Activated CD4-positive, alpha-beta T cell treated with anti-CD3 and anti-CD28 coated beads for 1 hour (primary cell): ENCODE measurements at regions not wholly inside any gene's neighbourhood (a gene's known extent, or its start where the extent isn't known, plus 50 kb on each side); places are given as distances from the start of the nearest gene placed in this dataset.

Experiments used
- DNase-seq: peaks from one replicate; pipeline ENCODE4 v3.0.0-alpha.2; 2020

DNA sequence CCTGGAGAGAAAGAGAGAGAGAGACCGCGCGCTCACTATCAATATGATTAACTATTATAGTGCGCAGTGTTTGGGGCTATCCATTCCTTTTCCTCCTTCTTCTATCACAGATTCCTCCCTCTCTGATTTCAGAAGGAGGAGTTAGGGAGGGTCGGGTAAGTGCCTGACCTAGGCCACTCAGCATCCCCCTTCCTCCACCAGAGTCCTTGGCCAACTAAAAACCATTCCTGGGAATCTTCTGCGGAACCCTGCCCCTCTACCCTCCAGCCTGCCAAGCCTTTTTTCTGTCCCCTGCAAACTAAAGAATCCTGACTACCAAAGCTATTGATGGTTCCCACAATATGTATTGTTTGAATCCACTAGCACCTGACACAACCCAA is 256.2 kb upstream of the NFE2L3 start:
- no peak for DNase-seq

DNA sequence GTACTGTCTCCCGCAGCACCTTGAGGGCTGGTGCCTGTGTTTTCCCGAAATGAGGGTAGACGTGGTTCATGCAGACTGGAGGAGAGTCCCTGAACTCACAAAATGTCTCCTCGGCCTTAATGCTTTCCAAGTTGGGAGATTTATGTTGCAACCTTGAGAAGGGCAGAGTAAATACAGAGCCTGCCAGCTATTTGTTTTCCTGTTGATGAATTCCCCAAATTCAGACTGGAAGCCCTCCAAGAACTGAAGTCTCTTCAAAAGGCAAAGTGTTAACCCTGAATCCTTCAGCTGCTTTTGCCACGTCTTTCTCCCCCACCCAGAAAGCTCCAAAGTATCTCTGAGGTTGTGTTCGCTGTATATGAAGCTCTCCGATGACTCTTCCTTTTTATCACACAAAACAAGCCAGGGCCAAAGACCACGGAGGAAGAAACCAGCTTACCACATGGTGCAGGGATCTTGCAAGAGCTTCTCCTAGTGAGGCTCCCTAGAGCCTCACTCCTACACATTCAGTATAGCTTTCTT is 254.7 kb upstream of the NFE2L3 start:
- DNase-seq: no peak

DNA sequence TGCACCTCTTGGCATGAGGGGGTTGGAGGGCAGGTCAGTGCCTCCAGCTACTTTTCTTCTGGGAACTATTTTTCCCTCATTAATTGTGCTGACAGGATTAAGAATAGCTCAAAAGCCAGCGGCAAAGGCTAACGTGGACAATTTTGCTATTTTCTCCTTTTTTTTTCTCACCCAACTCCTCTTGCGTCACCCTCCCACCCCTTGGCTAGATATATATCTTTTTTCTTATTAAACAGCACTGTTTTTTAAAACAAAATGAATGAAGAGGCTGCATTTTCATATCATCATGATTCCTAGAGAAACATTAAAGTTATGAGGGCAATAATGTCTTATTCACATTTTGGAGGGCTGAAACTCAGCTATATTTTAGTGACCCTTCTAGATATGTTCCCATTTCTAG is 251.8 kb upstream of the NFE2L3 start:
- DNase-seq: no peak

DNA sequence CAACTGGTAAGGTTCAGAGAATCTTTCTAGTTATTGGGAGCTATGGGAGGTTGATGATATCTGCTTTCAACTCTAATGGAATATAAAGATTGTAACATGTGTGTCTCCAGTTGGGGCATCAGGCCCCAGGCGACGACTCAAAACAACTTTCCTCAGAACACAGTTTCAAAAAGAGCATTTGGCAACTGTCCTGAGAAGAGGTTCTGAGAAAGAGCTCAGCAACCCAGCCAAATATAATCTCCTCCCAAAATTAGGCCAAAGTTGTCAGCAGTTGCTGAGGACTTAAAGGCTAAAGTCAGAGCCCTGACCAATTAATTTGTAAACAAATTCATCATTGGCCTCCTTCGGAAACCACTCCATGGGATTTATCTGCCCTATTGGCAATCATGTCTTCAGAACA is 251.1 kb upstream of the NFE2L3 start:
- DNase-seq: no peak

DNA sequence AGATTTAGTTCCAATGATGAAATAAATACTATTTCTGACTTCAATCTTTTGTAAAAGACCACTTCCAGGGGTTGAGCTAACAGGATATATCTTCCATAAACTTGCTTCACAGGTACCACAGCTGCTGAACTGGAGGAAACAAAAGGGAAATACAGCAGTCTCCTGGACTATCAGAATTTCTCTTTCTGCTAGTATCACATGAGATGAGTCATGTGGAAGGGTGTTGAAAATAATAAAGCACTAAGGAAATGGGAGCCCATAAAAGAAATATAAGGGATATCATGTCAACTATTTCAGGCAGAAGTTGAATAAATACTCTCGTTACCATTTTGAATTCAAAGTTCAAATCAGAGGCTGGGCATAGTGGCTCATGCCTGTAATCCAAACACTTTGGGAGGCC is 250.3 kb upstream of the NFE2L3 start:
- no peak for DNase-seq

DNA sequence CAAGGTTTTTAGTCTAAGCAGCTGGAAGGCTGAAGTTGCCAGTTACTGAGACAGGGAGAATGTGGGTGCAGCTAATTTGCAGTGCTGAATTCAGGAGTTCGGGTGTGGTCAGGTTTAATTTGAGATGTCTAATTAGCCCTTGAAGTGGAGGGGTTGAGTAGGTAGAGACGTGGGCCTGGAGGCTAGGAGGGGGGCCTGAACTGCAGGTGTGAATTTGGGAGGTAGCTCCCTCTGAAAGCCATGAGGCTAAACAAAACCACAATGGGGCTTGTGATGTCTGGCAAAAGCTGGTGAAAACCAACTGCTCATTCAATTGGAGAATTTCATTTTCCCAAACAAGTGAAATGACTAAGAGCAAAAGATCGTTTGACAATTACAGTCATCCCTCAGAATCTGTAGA is 246.0 kb upstream of the NFE2L3 start:
- DNase-seq: no peak

DNA sequence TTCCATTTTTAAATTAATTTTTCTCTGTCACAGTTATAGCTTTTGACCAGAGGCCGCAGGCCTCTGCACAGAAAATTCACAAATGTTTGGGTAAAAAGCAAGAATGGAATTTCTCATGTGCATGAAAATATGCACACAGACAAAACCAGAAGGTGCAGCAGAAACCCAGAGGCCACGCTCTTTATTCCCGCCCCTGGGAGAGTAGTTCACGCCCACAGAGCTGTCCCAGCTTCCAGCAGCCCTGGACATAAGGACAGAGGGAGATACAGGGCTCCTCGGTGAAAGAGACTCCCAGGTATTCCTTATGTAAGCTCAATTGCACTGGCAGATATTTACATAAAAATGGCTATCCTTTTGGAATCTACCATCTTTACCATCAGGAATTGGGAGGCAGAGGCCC is 245.2 kb upstream of the NFE2L3 start:
- no peak for DNase-seq

DNA sequence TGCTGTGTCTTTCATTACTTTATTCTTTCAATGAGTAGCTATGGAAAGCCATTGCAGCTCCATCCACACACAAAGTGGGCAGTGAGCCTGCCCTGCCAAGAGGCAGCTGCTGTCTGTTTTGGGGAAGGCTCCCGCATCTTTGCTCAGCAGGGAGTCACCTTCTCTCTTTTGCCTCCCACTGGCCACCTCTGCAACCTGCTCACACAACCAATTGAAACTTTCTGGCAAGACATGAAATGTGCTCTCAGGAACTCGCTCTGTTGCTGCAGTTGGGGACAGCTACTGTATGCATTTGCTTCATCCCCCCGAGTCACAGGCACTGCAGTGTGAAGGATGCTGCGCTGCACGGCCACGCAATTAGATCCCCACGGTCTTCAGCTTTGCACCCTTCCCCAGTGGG is 244.8 kb upstream of the NFE2L3 start:
- no peak for DNase-seq

DNA sequence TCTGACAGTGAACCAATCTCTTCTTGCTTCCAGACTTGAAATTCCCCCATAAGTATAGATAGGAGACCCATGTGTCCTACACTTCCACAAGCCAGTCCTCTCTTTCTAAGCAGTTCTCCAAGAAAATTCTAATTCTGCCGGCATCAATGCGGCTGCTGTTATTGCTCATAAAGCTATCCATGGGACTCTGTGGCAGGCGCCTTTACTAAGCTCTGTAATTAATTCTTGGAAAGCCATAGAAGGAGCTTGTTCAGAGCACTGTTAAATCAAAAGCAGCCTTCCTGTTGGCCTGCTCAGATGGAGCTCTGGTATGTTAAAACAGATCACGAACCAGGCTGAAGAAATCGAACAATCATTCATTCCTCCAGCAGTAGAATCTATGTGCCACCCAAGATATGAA is 244.3 kb upstream of the NFE2L3 start:
- no peak for DNase-seq

DNA sequence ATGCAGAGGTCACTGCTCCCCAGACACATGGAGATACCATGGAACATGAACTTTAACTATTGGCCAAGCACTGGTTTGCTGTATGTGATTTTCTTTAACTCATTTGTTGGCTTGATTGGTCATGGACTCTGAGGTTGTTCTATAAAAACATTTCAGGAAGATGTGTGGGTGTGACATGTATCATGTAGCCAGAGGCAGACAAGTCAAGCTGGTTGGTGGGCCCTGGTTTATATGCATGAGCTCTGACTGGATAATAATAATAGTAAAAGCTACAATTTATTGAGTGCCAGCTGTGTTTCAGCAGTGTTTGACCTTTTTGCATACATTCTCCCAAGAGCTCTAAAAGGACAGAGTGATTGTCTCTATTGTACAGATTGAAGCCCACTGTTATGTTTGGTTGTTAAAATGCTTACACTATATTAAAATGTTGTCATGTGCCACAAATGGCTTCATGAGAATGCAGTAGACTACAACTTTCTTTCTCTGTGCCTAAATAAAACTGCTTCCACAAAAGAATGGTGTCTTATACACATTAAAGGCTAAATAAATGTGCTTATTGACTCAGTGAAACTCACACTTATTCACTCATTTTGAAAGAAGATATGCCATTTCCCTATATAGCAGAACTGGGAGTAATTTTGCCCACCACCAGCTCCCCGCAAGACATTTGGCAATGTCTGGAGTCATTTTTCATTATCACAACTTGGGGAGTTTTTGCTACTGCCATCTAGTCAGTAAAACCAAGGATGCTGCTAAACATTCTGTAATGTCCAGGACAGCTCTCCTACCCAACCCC is 243.6 kb upstream of the NFE2L3 start:
- DNase-seq: no peak

DNA sequence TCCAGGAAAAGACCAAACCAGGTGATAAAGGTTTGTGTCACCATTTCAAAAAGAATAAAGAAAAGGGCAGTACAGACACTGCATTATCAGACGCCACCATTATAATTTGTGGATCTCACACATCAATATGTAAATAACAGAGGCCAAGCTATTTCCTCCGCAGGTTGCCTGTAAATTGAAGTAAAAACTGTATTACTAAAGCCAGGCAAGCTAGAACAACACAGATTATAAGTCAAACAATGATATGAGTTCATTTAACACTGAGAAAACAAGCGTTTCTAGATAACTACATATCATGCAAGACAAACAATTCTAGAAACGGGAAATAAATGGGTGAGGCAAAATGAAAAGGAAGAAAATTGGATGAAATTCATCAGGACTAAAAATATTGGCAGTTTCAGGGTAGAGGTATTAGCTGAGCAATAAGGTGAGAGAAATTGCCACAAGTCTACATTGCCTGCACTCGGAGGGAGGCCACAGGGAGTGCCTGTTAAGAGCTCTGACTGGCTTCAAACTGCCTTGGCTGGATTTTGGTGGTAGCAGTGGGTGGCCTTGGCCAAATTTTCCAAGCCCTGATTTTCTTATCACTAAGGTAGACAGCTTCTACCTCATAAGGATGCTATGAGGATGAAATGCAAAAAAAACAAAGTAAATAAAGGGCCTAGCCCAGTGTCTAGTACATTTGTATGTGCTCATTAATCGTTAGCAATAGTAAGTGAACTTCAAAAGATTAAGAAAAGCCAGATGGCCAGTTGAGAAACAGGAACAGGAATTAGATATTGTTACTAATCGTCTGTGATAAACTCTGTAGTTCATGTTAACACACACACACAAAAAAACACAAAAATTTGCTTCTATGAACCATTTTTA is 240.0 kb upstream of the NFE2L3 start:
- DNase-seq: no peak

DNA sequence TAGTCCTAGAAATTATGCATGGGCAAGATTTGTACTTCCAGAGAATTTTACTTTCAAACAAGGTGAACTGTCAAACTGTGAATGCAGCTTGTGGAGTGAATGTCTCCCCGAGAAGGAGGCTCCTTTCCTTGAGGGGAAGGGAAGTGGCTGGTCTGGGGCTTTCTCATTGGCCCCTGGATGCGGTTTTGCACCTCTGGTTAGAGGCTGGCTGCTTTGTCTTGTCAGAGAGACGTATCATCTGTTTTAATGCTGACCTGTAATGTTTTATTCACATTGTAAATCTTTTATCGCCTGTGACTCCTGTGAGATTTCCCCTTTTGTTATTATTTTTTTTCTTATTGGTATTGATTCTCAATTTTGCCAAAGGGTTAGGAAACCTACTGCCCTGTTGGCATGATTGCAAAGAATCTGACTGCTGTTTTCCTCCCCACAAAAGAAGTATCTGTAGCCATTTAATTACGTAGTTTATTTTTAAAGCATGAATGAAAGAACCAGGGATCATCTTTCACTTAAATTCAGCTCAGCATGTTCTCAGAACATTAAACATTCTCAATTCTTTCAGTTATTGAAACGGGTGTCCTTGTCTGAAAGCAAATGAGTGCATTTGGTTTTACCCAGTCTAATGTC is 238.3 kb upstream of the NFE2L3 start:
- no peak for DNase-seq

DNA sequence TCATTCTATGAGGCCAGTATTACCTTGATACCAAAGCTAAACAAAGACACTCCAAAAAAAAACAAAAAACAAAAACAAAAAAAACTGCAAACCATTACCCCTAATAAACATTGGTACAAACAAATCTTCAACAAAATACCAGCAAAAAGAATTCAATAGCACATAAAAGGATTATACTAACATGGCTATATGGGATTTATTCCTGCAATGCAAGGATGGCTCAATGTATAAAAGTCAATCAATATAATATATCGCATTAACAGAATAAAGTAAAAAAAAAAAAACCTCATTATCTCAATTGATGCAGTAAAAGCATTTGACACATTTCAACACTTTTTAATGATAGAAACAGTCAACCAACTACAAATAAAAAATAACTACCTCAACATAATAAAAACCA is 233.3 kb upstream of the NFE2L3 start:
- no peak for DNase-seq

DNA sequence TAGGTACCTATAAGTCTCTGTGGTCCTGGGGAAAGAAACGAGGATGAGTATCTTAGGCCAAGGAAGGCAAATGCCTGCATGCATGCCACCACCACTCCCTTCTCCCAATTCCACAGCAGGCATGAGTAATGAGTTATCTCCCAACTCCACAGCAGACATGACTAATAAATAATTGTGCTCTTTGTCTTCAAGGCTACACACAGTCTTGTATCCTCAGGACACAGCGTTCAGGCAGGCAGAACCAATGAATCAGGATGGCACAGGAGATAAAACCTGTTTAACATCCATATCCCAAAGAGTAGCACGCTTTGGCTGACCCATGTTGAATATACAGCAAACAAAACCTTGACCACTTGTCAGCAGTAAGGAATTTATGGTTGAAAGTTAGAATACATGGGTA is 229.7 kb upstream of the NFE2L3 start:
- DNase-seq: no peak

DNA sequence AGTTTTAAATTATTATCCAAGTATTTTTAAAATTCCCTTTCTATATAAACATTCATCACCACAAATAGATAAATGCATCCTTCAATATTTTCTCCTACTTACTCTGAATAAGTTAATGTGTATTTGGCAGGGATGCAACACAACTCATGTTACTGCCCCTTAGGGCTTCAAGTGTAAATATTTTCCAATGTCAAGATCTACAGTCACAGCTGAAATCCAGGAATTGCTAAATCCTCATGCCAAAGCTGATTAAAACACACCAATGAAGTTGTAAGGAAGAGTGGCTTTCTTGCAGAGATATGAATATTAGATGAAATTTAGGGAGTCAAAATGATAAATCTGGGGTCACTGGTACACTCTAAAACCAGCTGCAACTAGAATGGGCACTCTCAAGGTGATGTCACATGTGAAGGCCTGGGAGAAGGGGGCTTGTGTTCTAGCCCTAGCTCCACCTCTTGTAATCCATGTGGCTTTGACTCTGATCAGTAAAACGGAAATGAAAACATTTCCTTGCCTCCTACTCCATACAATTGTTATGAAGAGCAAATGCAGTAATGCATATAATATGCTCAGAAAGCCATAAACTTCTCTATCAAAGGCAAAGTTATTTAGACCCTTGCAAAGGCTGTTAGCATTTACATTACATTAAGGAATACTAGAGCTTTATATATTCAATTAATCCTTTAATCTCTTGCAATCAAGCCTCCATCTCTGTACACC is 228.1 kb upstream of the NFE2L3 start:
- DNase-seq: no peak

DNA sequence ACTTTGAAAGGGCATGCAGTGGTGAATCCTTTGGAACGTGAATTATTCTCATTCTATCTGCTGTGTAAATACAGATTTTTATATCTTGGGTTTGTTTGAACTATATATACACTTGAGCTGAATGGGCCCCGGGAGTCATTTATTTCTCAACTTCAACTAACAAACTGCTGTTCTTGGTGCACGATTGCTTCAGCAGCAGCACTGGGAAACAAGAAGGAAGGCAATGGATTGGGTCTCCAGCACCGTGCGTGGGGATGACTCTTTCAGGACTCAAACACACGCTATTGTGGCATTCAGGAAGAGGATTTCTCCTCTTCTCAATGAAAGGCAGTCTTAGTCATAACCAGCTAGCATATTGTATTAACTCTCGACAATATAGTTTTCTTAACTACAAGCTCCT is 226.0 kb upstream of the NFE2L3 start:
- DNase-seq: no peak

DNA sequence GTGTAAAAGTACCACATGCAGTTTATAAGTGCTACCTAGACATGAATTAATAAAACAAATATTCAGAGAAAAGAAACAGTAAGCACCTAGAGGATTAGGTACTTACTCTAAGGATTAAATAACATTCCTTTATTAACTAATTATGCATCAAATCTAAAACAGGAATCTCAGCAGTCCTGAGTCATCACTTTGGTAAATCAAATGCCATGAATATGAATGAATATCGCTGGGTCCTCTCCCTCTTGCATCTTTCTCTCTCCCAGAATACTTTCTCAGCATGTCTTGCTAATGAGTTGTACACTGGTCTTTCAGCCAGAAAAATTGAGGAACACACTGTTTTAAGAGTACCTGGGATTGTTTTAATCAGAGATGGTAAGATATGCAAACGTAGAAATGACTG is 225.5 kb upstream of the NFE2L3 start:
- DNase-seq: no peak

DNA sequence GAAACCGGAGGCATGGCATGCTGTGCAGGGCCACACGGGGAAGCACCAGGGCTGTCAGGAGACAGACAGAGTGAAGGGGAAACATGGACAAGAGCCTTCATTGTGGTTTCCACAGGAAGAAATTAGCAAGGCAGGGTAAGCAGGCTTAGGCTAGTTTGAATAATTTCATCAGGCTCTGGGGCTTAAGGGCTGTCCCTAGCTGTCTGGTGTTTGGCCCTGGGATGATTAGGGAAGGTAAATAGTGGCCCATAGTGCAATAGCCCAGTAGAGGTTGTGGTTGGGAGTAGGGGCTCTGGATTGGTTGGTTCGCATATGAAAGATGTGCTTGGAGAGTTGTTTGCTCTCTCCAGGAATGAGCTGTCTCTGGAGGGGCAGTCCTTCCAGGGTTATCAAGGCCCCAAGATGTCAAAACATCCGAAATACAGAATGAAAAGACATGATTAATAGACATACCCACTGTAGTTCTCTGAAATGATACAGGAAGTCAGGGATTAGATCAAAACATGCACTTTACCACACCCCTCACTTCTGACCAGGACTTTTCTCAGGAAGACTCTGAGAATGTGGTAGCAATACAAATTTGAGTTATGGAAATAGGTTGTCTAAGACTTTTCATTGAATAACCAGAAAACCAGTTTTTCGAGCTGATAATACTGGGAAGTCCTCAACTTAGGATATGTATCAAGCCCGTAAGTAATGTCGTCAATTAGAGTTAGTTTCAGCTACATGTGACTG is 224.9 kb upstream of the NFE2L3 start:
- no peak for DNase-seq

DNA sequence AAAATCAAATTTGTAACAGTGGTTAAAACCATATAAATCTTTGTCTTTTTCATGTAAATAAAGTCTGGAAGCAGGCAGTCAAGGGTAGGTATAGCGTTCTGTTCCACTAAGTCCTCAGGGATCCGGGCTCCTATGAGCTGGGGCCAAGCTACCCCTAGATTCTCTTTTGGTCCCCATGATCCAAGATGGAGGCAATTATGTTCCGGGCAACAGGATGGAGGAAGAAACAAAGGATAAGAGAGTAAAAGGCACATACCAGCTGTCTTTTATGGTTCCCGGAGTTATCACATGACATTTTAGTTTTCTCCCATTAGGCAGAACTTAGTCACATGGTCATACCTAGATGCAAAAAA is 224.4 kb upstream of the NFE2L3 start:
- DNase-seq: no peak

DNA sequence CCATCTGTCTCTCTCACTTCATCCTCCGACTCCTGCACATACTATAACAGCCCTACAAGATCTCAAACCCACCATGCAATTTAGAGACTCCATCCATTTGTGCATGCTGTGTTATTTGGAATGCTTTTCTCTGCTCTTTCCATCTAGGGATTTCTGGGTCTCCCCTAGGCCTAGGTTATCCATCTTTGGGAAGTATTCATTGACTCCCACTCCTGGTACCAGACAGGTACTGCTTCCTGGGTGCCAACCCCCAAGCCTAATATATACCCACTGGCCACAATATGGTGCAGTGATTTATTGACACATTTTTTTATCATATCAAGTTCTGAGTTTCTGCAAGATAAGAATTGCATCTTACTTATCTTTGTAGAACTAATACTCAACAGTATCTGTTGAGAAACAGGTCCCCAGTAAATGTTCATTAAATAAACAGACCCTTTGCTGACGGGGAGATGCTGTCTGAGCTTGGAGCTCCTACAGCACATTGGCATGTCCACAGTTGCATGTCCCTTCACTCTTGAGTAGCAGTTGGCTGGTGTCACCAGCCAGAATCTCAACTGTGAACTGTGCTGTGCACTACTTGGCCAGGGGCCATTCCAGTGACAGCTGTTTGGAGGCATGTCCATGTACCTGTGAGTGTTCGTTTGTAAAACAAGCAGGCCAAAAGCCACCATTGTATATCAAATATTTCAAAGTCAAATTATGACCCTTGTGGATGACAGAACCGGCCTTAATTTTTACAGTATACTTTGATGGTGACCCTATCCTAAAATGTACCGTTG is 223.3 kb upstream of the NFE2L3 start:
- no peak for DNase-seq

DNA sequence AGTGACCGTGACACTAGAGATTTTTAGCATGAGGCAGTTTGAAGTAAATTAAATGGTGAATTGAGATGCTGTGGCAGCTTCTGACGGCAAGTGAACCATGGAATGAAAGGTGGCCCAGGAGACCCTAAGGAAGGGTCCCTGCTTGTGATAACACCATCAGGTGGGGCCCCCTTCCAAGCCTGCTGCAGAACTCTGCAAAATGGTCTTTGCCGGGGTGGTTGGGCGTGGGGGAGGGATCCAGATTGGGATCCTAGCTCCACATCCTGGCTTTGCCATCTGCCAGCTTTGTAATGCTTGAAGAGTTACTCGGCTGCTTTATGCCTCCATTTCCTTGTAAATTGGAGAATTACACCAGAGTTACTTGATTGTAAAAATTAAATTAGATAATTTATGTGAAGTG is 222.6 kb upstream of the NFE2L3 start:
- no peak for DNase-seq
